NT2/D1 (cell line): ENCODE measurements at regions not wholly inside any gene's neighbourhood (a gene's known extent, or its start where the extent isn't known, plus 50 kb on each side); places are given as distances from the start of the nearest gene placed in this dataset.

Experiments used
- DNase-seq: peaks from one replicate; pipeline ENCODE4 v3.0.0-alpha.2; 2011; ENCODE audit warnings: low read depth, low spot score
- H3K27me3 ChIP-seq: 2 replicates; pipeline ENCODE4 v1.6.0; 2011; ENCODE audit warnings: mild to moderate bottlenecking; ENCODE audit not compliant: insufficient read length, insufficient read depth
- H3K36me3 ChIP-seq: 2 replicates; pipeline ENCODE4 v1.6.1; 2011; ENCODE audit warnings: mild to moderate bottlenecking, low read length, mixed read lengths; ENCODE audit not compliant: insufficient read depth, insufficient read length
- H3K4me1 ChIP-seq: 2 replicates; pipeline ENCODE4 v1.5.1; 2011; ENCODE audit not compliant: insufficient read depth, insufficient read length
- H3K4me3 ChIP-seq: 2 replicates; pipeline ENCODE4 v1.5.1; 2011; ENCODE audit warnings: low read depth; ENCODE audit not compliant: insufficient read length
- H3K9ac ChIP-seq: 2 replicates; pipeline ENCODE4 v1.6.0; 2011; ENCODE audit warnings: low read depth; ENCODE audit not compliant: insufficient read length
- H3K9me3 ChIP-seq: 2 replicates; pipeline ENCODE4 v1.5.1; 2011; ENCODE audit warnings: mild to moderate bottlenecking, low read length; ENCODE audit not compliant: insufficient read depth
- SUZ12 ChIP-seq: IDR thresholded peaks from 2 replicates; pipeline ENCODE4 v1.6.1; 2011; ENCODE audit not compliant: insufficient read length, insufficient read depth; ENCODE audit errors: extremely low read depth
- YY1 ChIP-seq: IDR thresholded peaks from 2 replicates; pipeline ENCODE4 v1.6.1; 2011; ENCODE audit not compliant: insufficient read length, insufficient read depth
- ZNF274 ChIP-seq: IDR thresholded peaks from 2 replicates; pipeline ENCODE4 v1.6.1; 2011; ENCODE audit warnings: mild to moderate bottlenecking, low read depth, low read length

- no peaks in the 10 kb centered on the region for H3K27me3 ChIP-seq
- TF ChIP-seq ZNF274, result no peak
- no peak for TF ChIP-seq YY1
- TF ChIP-seq SUZ12, result no peak
- H3K9me3 ChIP-seq, result no peaks in the 10 kb centered on the region
- H3K9ac ChIP-seq, result no peak overlapping the region
- no peaks in the 10 kb centered on the region for H3K36me3 ChIP-seq
- DNase-seq, result no peak
- no peak overlapping the region for H3K4me3 ChIP-seq
- H3K4me1 ChIP-seq, result no peaks in the 10 kb centered on the region
These were observed 140.4 kb upstream of the RPS23 start for GRCh38 chr5:82418608-82418950.

- Histone ChIP-seq H3K4me3 (no peak overlapping the region), H3K4me1 (no peaks in the 10 kb centered on the region)
- no peak for DNase-seq
These were observed 139.8 kb upstream of the RPS23 start for GRCh38 chr5:82417776-82418607.

GRCh38 chr5:82416512-82416911, 138.4 kb upstream of the RPS23 start:
- no peak overlapping the region for H3K4me3 ChIP-seq
- no peak overlapping the region for H3K9ac ChIP-seq
- H3K36me3 ChIP-seq, result no peaks in the 10 kb centered on the region
- no peak for DNase-seq
- no peak for TF ChIP-seq ZNF274
- no peak for TF ChIP-seq SUZ12
- no peak for TF ChIP-seq YY1
- H3K9me3 ChIP-seq, result no peaks in the 10 kb centered on the region
- no peaks in the 10 kb centered on the region for H3K27me3 ChIP-seq
- H3K4me1 ChIP-seq, result no peaks in the 10 kb centered on the region

More at GRCh38 chr5:82417776-82418607, 139.8 kb upstream of the RPS23 start:
- Histone ChIP-seq H3K27me3 (no peaks in the 10 kb centered on the region), H3K9ac (no peak overlapping the region), H3K9me3 (no peaks in the 10 kb centered on the region), H3K36me3 (no peaks in the 10 kb centered on the region)
- no peak for TF ChIP-seq SUZ12
- TF ChIP-seq YY1, result no peak

- H3K4me1 ChIP-seq, result no peaks in the 10 kb centered on the region
- H3K27me3 ChIP-seq, result no peaks in the 10 kb centered on the region
- H3K4me3 ChIP-seq, result no peak overlapping the region
- H3K9ac ChIP-seq, result no peak overlapping the region
- no peaks in the 10 kb centered on the region for H3K9me3 ChIP-seq
- TF ChIP-seq SUZ12 (no peak), ZNF274 (no peak), YY1 (no peak)
- no peak for DNase-seq
- no peaks in the 10 kb centered on the region for H3K36me3 ChIP-seq
These were observed 135.9 kb upstream of the RPS23 start for GRCh38 chr5:82414041-82414388.

DNA sequence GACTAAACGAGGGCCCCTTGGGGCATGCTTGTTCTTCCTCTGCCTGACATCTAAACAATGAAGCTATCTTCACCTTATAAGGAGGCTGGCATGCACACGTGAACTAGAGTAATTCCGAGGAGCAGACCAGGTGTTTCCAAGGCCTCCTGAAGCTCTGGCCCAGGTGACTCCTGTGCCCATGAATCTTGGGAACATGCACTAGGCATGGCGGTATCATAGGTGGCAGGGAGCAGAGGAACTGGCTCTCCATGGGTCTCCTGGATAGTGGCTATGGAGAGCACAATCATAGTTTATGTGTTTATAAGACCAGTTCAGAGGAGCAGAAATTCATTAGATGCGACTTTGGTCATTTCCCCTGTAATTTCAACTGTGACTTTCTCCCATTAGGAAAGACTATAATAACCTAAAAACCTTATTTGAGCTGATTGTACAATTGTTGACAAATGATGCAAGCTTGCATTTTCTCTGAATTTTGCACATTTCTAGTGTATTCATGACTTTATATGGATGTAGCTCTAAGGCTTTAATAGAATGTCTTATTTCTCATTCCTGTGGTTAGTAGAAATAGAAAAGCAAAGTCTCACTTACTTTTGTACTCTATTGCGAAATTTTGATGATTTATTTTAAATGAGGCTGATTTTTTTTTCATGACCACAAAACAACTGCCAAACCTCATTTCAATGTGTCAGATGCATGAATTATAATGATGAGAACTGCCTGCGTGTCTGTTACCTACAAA, 135.3 kb upstream of the RPS23 start:
- DNase-seq, result no peak
- H3K27me3 ChIP-seq, result no peaks in the 10 kb centered on the region
- H3K36me3 ChIP-seq, result no peaks in the 10 kb centered on the region
- no peaks in the 10 kb centered on the region for H3K9me3 ChIP-seq
- H3K4me1 ChIP-seq, result no peaks in the 10 kb centered on the region
- H3K9ac ChIP-seq, result no peak overlapping the region
- H3K4me3 ChIP-seq, result no peak overlapping the region
- TF ChIP-seq YY1 (no peak), SUZ12 (no peak), ZNF274 (no peak)

GRCh38 chr5:82408033-82408432, 129.9 kb upstream of the RPS23 start:
- Histone ChIP-seq H3K9ac (no peak overlapping the region), H3K4me3 (no peak overlapping the region), H3K9me3 (peaks cover 14% of the 10 kb centered on the region; the same call in 1 of the 2 replicates), H3K27me3 (no peaks in the 10 kb centered on the region), H3K4me1 (no peaks in the 10 kb centered on the region), H3K36me3 (no peaks in the 10 kb centered on the region)
- TF ChIP-seq SUZ12 (no peak), YY1 (no peak), ZNF274 (no peak)
- no peak for DNase-seq

- Histone ChIP-seq H3K9me3 (peaks cover 14% of the 10 kb centered on the region; the same call in 1 of the 2 replicates), H3K4me3 (no peak overlapping the region), H3K27me3 (no peaks in the 10 kb centered on the region), H3K36me3 (no peaks in the 10 kb centered on the region), H3K4me1 (no peaks in the 10 kb centered on the region), H3K9ac (no peak overlapping the region)
- TF ChIP-seq ZNF274 (no peak), YY1 (no peak), SUZ12 (no peak)
- DNase-seq, result no peak
These were observed 128.1 kb upstream of the RPS23 start for GRCh38 chr5:82406205-82406773.
